Adrenal gland (tissue), 9 donors: ENCODE measurements at regions not wholly inside any gene's neighbourhood (a gene's known extent, or its start where the extent isn't known, plus 50 kb on each side); places are given as distances from the start of the nearest gene placed in this dataset.
A peak's percentile ranks its signal among the peaks of the same experiment; 100 is the strongest.

Experiments used
- DNase-seq, 7 donors: peaks; one replicate each; pipeline ENCODE4 v3.0.0-alpha.2; 2019 to 2020
- H3K27ac ChIP-seq, 5 donors: fragments of 200-600 bp; sonication (generic) in 4 of 5; 1 replicate in 3 of 5; 2 replicates in 2 of 5; pipeline versions ENCODE4 v1.5.1 to v1.8.0; 2016 to 2020; ENCODE audit warnings: mild to moderate bottlenecking in 1 of 5
- H3K27me3 ChIP-seq: fragments of 200-600 bp; 2 replicates; pipeline ENCODE4 v1.8.0; 2021
- H3K36me3 ChIP-seq, 2 donors: fragments of 200-600 bp; replicated peaks in 1 of 2; 1 replicate in 1 of 2; 2 replicates in 1 of 2; pipeline versions ENCODE4 v1.5.1 to v1.8.0; 2018 to 2022
- H3K4me1 ChIP-seq, 2 donors: fragments of 200-600 bp; replicated peaks in 1 of 2; 1 replicate in 1 of 2; 2 replicates in 1 of 2; pipeline versions ENCODE4 v1.5.1 to v1.8.0; 2018 to 2021
- H3K4me3 ChIP-seq, 4 donors: fragments of 200-600 bp; sonication (generic) in 3 of 4; one replicate each; pipeline ENCODE4 v1.5.1; 2016 to 2018
- H3K9me3 ChIP-seq, 3 donors: fragments of 200-600 bp; sonication (generic) in 1 of 3; replicated peaks in 1 of 3; 1 replicate in 2 of 3; 2 replicates in 1 of 3; pipeline versions ENCODE4 v1.5.1 to v1.8.0; 2016 to 2021
- POLR2A ChIP-seq, 2 donors: fragments of 450-650 bp; IDR thresholded peaks; one replicate each; pipeline ENCODE4 v1.6.1; 2017; ENCODE audit warnings: antibody characterized with exemption in 2 of 2, mild to moderate bottlenecking in 2 of 2, moderate library complexity in 1 of 2
- WGBS, 4 donors: extraction: QIAGEN DNeasy Blood & Tissue Kit in 2 of 4; methylation state at CpG; one replicate each; pipeline versions ENCODE4 v1.1.5 to v1.1.7; 2013 to 2017; 5-methylcytosine and 5-hydroxymethylcytosine counted together
- intact Hi-C, 2 donors: fragments of 100-400 bp; cut with DNase I; formaldehyde crosslinking; loops; one replicate each; pipeline versions ENCODE4 v1.14.1 to v1.15.0; 2022 to 2023
- TF ChIP-seq, protein P1 (sequence below), 6 experiments: fragments of 450-650 bp in 4 of 6; fragments of 200-600 bp in 2 of 6; sonication (generic) in 1 of 6; IDR thresholded peaks; 1 replicate in 5 of 6; 2 replicates in 1 of 6; pipeline versions ENCODE4 v1.5.1 to v1.8.0; 2016 to 2021; ENCODE audit warnings: antibody characterized with exemption in 6 of 6, mild to moderate bottlenecking in 2 of 6, moderate library complexity in 1 of 6
- donor health status: healthy with polysubstance abuse.
- donor health status: Bipolar disorder and iron deficiency.
- donor health status: DM: yes; HTN: yes; CAD: no.
- donor health status: DM: no; HTN: no; CAD: no.
- donor health status: DM: no; HTN: no; CAD: no.

DNA sequence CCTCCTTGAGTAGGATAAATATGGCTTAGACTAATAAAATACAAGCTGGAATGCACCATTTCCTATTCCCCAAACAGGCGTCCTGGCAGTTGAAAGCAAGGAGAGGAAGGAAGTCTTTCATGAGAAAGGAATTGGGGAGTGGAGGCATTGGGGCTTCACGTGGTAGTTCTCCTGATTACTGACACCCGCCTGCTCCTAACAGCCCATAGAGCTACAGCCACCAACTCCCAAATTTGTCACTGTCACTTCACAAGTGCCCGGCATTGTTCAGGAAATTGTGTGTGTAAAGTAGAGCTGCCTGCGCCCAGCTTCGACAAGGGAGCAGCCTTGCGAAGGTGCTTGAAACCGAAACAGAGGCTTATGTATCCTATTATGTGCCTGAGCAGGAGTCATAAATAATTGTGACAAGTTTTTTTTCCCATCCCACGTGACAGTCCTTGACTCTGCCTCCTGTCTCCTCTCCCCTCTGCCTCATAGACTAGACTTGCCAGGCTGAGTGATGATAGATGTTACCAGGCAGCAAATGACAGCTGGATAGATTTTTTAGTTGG is 301.7 kb upstream of the ZFP64 start:
- 3 to 9% (median 4%) methylated on average over 6 to 9 of the region's 9 CpGs for WGBS, 4 donors
- TF ChIP-seq, protein P1, sequence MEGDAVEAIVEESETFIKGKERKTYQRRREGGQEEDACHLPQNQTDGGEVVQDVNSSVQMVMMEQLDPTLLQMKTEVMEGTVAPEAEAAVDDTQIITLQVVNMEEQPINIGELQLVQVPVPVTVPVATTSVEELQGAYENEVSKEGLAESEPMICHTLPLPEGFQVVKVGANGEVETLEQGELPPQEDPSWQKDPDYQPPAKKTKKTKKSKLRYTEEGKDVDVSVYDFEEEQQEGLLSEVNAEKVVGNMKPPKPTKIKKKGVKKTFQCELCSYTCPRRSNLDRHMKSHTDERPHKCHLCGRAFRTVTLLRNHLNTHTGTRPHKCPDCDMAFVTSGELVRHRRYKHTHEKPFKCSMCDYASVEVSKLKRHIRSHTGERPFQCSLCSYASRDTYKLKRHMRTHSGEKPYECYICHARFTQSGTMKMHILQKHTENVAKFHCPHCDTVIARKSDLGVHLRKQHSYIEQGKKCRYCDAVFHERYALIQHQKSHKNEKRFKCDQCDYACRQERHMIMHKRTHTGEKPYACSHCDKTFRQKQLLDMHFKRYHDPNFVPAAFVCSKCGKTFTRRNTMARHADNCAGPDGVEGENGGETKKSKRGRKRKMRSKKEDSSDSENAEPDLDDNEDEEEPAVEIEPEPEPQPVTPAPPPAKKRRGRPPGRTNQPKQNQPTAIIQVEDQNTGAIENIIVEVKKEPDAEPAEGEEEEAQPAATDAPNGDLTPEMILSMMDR (IDR thresholded peaks at IDR 0.05) = no peak
- TF ChIP-seq POLR2A (IDR thresholded peaks at IDR 0.05) = no peak

DNA sequence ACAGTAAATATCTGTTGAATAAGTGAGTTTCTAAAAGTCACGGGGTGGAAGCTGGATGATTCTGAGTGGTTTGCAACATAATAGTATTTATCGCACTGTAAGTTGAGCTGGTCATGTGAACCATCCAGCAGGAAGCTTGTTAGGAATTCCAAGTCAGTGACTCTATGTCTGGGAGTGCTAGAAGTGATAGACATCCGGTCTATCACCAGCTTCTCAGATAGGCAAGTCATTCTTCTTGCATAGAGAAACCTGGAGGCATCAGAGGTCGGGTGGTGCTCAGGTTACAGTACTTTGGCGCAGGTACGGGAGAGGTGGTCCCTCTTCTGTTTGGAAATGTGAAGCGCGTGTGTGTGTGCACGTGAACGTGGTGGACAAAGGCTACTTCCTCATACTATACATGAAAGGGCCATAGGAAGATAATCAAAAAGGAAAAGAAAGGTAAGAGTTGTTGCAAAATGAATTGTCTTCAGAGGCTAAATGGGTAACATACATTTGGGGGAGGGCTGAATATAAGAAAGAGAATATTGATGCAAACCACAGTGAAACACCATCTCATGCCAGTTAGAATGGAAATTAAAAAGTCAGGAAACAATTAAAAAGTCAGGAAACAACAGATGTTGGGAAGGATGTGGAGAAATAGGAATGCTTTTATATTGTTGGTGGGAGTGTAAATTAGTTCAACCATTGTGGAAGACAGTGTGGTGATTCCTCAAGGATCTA is 299.3 kb upstream of the ZFP64 start:
- H3K27me3 ChIP-seq = no peaks in the 10 kb centered on the region
- TF ChIP-seq POLR2A (IDR thresholded peaks at IDR 0.05) = no peak
- TF ChIP-seq, protein P1 (IDR thresholded peaks at IDR 0.05) = no peak
- no peak overlapping the region for H3K4me3 ChIP-seq
- H3K4me1 ChIP-seq = peaks cover 0 to 17% of the 10 kb centered on the region in 2 donors
- H3K27ac ChIP-seq = no peak overlapping the region
- WGBS, 4 donors = 87 to 94% (median 92%) methylated on average over 10 of the region's 10 CpGs
- no peaks in the 10 kb centered on the region for H3K36me3 ChIP-seq
- H3K9me3 ChIP-seq = no peaks in the 10 kb centered on the region
- no peak for DNase-seq
- intact Hi-C loops = no loop called here

More for the DNA sequence above, 301.7 kb upstream of the ZFP64 start:
- no peaks in the 10 kb centered on the region for H3K27me3 ChIP-seq
- peak; percentile 21 to 56 (median 32) for DNase-seq
- H3K9me3 ChIP-seq = no peaks in the 10 kb centered on the region
- H3K27ac ChIP-seq = no peak overlapping the region
- no peaks in the 10 kb centered on the region for H3K36me3 ChIP-seq
- peaks cover 0 to 17% of the 10 kb centered on the region in 2 donors for H3K4me1 ChIP-seq
- H3K4me3 ChIP-seq = peak overlapping the region in 1 of 4 donors; percentile 37
- intact Hi-C loops = no loop called here

DNA sequence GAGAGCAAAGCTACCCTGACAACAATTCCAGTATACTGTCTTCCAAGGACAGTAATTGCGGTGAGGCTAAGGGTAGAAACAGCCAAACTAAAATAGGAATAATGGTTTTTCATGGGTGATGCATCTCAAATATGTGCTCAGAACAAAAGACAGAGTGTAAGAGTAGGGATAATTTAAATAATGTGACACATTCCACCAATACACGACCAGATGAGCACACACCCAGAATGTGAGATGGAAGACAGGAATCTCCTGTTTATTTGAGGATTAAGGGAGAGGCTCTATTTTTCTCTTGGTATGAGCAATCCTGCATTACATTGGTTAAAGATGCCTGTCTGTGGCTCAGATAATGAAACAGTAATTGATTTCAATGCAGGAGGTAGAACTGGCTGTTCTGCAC is 292.9 kb upstream of the ZFP64 start:
- Histone ChIP-seq H3K4me3 (no peak overlapping the region), H3K4me1 (no peaks in the 10 kb centered on the region), H3K9me3 (no peaks in the 10 kb centered on the region), H3K27ac (no peak overlapping the region), H3K27me3 (no peaks in the 10 kb centered on the region), H3K36me3 (no peaks in the 10 kb centered on the region)
- WGBS, 4 donors = 69 to 77% (median 71%) methylated on average over 2 of the region's 2 CpGs
- no peak for DNase-seq
- intact Hi-C loops = no loop called here
- TF ChIP-seq, protein P1 (IDR thresholded peaks at IDR 0.05) = no peak
- TF ChIP-seq POLR2A (IDR thresholded peaks at IDR 0.05) = no peak

DNA sequence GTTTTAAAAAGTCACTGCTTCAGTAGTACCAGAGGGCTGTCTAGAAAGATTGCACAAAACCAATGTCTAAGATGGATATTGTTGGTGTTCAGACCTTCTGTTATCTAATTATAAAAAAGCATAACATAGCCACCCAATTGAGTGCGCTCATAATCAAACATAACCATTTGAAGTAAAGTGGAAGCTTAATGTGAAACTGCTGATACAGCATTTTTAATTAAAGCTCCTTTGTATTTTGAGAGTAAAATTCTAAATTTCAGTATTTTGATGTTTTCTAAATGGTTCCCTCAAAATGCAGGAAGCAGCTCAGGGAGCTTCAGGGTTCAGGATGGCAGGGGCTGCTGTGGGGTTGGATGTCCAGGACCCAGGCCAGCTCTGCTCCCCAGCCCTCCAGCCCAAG is 291.8 kb upstream of the ZFP64 start:
- H3K36me3 ChIP-seq = no peaks in the 10 kb centered on the region
- H3K9me3 ChIP-seq = no peaks in the 10 kb centered on the region
- no peak for DNase-seq
- H3K27me3 ChIP-seq = no peaks in the 10 kb centered on the region
- H3K4me1 ChIP-seq = no peaks in the 10 kb centered on the region
- intact Hi-C loops = no loop called here
- 93 to 97% (median 95%) methylated on average over 1 of the region's 1 CpG for WGBS, 4 donors
- TF ChIP-seq, protein P1 (IDR thresholded peaks at IDR 0.05) = no peak
- TF ChIP-seq POLR2A (IDR thresholded peaks at IDR 0.05) = no peak
- no peak overlapping the region for H3K4me3 ChIP-seq
- H3K27ac ChIP-seq = no peak overlapping the region
